ENCODE measurements at regions not wholly inside any gene's neighbourhood (a gene's known extent, or its start where the extent isn't known, plus 50 kb on each side); places are given as distances from the start of the nearest gene placed in this dataset.

DNA sequence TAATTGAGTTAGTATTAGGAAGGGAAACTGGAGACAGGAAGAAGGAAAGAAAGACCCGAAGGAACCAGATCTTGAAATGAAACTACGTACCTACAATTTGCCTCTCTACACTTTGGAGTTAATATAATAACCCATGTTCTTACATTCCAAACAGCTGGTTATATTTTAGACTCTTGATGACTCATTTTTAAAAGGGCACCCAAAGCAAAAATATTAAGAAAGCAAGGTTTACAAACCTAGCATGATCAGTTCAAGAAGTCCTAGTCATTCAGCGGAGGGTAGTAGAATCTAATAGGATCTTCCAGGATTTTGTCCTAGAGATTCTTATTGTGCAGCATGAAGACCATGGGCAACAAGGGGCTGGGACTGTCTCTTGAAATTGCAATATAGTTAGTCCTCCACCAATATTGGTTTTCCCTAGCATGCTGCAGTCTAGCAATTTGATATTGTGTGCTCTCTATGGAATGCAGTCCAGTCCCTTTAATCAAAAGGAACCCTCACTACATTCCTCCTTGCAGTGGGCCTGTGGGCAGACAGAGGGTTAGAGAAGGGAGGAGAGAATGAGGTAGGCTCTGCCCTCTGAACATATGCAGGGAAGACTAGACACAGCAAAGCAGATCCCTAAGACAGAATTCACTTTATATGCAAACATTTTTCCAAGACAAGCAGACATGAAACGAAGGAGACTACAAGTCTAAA, 230.3 kb downstream of the INHBA start:
- WGBS (ENCODE audit: insufficient coverage, insufficient read length), result no CpG with 5 or more reads among the region's 4 CpGs
- Histone ChIP-seq H3K9me3 (ENCODE audit: control insufficient read depth, insufficient read depth, low read length) (no peaks in the 10 kb centered on the region), H3K4me3 (ENCODE audit: low read length) (no peak overlapping the region), H3K4me1 (ENCODE audit: control insufficient read depth, insufficient read depth, low read length) (no peaks in the 10 kb centered on the region), H3K27me3 (ENCODE audit: control insufficient read depth, insufficient read depth, low read length) (no peaks in the 10 kb centered on the region), H3K27ac (ENCODE audit: low read length) (no peak overlapping the region), H3K36me3 (ENCODE audit: control insufficient read depth, insufficient read depth, low read length) (no peaks in the 10 kb centered on the region)
- DNase-seq (ENCODE audit: low read depth, low spot score), result no peak

DNA sequence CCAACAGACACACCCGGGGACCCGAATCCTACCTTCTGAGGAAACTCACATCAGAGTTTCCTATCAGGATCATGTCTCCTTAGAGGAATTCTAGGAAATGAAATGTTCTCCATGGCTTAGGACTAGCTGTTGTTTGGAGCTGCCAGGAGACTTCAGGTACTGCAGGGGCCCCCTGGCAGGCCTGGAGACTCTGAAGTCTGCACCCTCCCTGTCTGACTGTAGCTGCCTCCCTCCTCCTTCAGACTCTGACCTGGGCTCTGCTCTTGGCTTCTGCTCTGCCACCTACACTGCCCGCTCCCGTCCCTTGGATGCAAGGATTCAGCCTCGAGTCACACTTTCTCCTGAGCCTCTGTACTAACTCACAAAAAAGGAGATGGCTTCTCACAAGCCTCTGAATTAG, 232.8 kb downstream of the INHBA start:
- H3K27ac ChIP-seq (ENCODE audit: low read length), result no peak overlapping the region
- no peaks in the 10 kb centered on the region for H3K27me3 ChIP-seq (ENCODE audit: control insufficient read depth, insufficient read depth, low read length)
- WGBS (ENCODE audit: insufficient coverage, insufficient read length), result no CpG with 5 or more reads among the region's 5 CpGs
- H3K4me1 ChIP-seq (ENCODE audit: control insufficient read depth, insufficient read depth, low read length), result no peaks in the 10 kb centered on the region
- no peaks in the 10 kb centered on the region for H3K36me3 ChIP-seq (ENCODE audit: control insufficient read depth, insufficient read depth, low read length)
- no peak for DNase-seq (ENCODE audit: low read depth, low spot score)
- no peak overlapping the region for H3K4me3 ChIP-seq (ENCODE audit: low read length)
- no peaks in the 10 kb centered on the region for H3K9me3 ChIP-seq (ENCODE audit: control insufficient read depth, insufficient read depth, low read length)

DNA sequence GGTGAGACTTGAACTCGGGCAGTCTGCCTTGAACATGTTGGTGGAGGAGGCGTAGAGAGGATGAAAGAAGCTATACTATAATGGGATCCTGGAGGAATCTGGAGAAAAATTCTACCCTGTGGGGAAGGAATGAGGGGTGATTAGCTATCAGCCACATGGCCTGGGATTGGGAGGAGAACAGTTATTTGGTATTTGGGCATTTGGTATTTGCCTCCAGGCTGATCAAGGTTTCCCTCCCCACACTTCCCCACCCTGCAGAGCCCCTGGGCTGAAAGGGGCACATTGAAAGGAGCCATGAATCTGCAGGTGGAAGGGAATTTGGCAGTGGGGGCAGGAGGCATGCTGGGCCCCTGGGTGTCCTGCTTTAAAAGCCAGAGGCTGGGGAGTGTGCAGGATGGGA, 235.3 kb downstream of the INHBA start:
- no CpG with 5 or more reads among the region's 2 CpGs for WGBS (ENCODE audit: insufficient coverage, insufficient read length)
- H3K36me3 ChIP-seq (ENCODE audit: control insufficient read depth, insufficient read depth, low read length), result no peaks in the 10 kb centered on the region
- no peak for DNase-seq (ENCODE audit: low read depth, low spot score)
- H3K4me3 ChIP-seq (ENCODE audit: low read length), result no peak overlapping the region
- no peak overlapping the region for H3K27ac ChIP-seq (ENCODE audit: low read length)
- H3K27me3 ChIP-seq (ENCODE audit: control insufficient read depth, insufficient read depth, low read length), result no peaks in the 10 kb centered on the region
- H3K4me1 ChIP-seq (ENCODE audit: control insufficient read depth, insufficient read depth, low read length), result no peaks in the 10 kb centered on the region
- no peaks in the 10 kb centered on the region for H3K9me3 ChIP-seq (ENCODE audit: control insufficient read depth, insufficient read depth, low read length)

DNA sequence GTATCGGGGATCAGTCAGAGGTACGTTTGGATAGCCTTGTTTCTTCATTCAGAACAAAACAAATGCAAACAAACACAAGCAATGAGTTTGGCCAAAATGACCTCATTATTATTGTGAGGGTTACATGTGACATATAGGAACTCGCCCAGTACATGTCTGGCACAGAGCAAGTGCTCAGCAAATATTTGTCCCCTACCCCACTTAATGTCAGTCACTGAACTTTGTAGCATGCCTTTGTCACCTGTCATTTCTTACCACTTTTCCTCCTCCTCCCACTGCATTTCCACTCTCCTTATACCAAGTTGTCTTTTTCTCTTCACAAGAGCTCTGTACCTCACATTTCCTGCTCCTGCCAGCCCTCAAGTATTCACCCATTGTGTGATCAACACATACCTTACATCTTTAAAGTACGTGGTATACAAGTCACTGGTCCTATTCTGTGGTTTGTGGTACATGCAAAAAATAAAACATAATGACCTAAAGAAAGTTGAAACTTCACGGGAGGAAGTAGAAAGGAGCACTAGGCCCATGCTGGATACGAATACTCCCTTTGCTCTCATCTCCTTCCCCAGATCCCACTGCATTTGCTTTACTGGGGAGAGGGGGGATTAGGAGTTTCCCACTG, 236.0 kb downstream of the INHBA start:
- DNase-seq (ENCODE audit: low read depth, low spot score), result no peak
- no peak overlapping the region for H3K4me3 ChIP-seq (ENCODE audit: low read length)
- no CpG with 5 or more reads among the region's 6 CpGs for WGBS (ENCODE audit: insufficient coverage, insufficient read length)

DNA sequence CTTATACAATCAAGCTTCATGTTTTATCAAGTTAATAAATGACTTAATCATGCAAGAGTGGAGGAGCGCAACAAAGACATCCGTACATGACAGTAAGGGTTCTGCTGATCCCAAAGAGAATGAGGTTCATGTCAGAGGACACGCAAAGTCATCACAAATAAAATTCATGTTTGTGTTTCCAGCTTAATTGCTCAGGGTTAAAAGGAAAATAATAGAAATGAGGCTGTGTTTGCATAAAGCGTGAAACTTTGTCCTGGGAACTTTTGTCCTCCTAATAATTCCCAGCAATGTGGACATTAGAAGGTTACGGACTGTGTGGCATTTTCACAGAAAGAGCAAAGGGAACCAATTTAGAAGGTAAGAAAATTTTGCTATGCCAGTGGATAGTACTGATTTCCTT, 237.3 kb downstream of the INHBA start:
- Histone ChIP-seq H3K4me3 (ENCODE audit: low read length) (no peak overlapping the region), H3K4me1 (ENCODE audit: control insufficient read depth, insufficient read depth, low read length) (no peaks in the 10 kb centered on the region), H3K9me3 (ENCODE audit: control insufficient read depth, insufficient read depth, low read length) (no peaks in the 10 kb centered on the region), H3K27ac (ENCODE audit: low read length) (no peak overlapping the region), H3K36me3 (ENCODE audit: control insufficient read depth, insufficient read depth, low read length) (no peaks in the 10 kb centered on the region), H3K27me3 (ENCODE audit: control insufficient read depth, insufficient read depth, low read length) (no peaks in the 10 kb centered on the region)
- no peak for DNase-seq (ENCODE audit: low read depth, low spot score)
- no CpG with 5 or more reads among the region's 5 CpGs for WGBS (ENCODE audit: insufficient coverage, insufficient read length)

More for the DNA sequence above, 236.0 kb downstream of the INHBA start:
- Histone ChIP-seq H3K4me1 (ENCODE audit: control insufficient read depth, insufficient read depth, low read length) (no peaks in the 10 kb centered on the region), H3K27ac (ENCODE audit: low read length) (no peak overlapping the region), H3K9me3 (ENCODE audit: control insufficient read depth, insufficient read depth, low read length) (no peaks in the 10 kb centered on the region), H3K27me3 (ENCODE audit: control insufficient read depth, insufficient read depth, low read length) (no peaks in the 10 kb centered on the region), H3K36me3 (ENCODE audit: control insufficient read depth, insufficient read depth, low read length) (no peaks in the 10 kb centered on the region)

DNA sequence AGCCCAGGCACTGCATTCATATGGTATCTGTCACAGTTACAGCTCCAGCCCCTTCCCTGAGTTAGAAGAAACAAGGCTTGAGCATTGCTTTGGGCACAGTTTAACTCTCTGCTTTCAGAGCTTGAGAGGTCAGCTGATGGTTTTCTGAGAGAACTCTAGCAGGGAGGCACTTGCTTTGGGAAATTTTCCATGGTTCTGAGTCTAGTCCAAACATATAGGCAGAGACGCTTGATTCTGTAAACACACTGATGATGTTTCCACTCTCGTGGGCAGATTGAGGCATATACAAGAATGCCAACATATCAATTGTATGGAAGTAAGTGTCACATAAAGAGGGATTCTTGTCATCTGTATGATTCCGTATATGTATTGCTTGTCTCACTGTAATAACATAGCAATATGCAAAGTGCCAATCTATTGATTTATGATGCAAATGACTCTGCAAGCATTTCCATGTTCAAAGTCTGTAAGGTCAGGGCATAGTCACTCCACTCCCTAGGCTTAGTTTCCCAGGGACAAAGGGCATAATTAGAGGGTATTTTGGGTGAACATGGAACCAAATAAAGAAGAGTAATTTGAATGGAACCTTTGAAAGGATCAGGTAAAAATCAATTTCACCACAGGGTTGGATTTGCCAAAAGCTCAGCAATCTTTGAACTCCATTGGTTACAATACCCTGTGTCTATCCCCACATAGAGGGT, 239.0 kb downstream of the INHBA start:
- WGBS (ENCODE audit: insufficient coverage, insufficient read length), result no CpG with 5 or more reads among the region's 3 CpGs
- no peaks in the 10 kb centered on the region for H3K9me3 ChIP-seq (ENCODE audit: control insufficient read depth, insufficient read depth, low read length)
- DNase-seq (ENCODE audit: low read depth, low spot score), result no peak
- H3K36me3 ChIP-seq (ENCODE audit: control insufficient read depth, insufficient read depth, low read length), result no peaks in the 10 kb centered on the region
- no peaks in the 10 kb centered on the region for H3K27me3 ChIP-seq (ENCODE audit: control insufficient read depth, insufficient read depth, low read length)
- no peak overlapping the region for H3K27ac ChIP-seq (ENCODE audit: low read length)
- no peak overlapping the region for H3K4me3 ChIP-seq (ENCODE audit: low read length)
- no peaks in the 10 kb centered on the region for H3K4me1 ChIP-seq (ENCODE audit: control insufficient read depth, insufficient read depth, low read length)

DNA sequence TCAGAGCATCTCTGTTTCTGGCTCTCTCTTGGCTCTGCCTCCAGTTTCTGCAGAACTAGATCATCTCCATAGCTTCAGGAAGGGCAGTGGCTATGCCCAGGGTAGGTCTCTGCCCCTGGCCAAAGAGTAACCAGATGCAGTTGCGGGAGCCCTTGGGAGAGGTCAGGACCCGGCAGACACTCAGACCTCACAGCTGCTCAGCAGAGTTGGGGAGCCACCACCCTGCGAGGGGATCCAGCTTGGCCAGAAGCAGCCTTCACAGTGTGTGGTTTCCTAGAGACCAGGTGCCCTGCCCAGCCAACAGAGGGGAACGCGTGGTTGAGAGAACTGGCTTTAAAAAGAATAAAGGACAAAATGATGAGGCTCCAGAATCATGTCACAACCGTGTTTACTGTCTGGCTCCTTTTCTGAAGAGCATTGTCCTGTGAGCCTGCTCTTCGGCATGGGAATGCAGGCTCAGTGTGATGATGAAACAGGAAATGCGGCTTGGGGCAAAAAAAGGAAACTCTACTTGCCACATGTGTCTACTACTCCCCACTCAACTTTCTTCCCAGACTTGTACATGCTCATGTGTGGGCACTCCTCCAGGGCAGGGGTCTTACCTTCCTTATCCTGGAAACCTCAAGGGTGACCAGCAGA, 243.1 kb downstream of the INHBA start:
- no peak overlapping the region for H3K27ac ChIP-seq (ENCODE audit: low read length)
- no CpG with 5 or more reads among the region's 8 CpGs for WGBS (ENCODE audit: insufficient coverage, insufficient read length)
- no peaks in the 10 kb centered on the region for H3K9me3 ChIP-seq (ENCODE audit: control insufficient read depth, insufficient read depth, low read length)
- H3K4me3 ChIP-seq (ENCODE audit: low read length), result no peak overlapping the region
- H3K4me1 ChIP-seq (ENCODE audit: control insufficient read depth, insufficient read depth, low read length), result no peaks in the 10 kb centered on the region
- no peak for DNase-seq (ENCODE audit: low read depth, low spot score)
- H3K27me3 ChIP-seq (ENCODE audit: control insufficient read depth, insufficient read depth, low read length), result no peaks in the 10 kb centered on the region
- no peaks in the 10 kb centered on the region for H3K36me3 ChIP-seq (ENCODE audit: control insufficient read depth, insufficient read depth, low read length)

DNA sequence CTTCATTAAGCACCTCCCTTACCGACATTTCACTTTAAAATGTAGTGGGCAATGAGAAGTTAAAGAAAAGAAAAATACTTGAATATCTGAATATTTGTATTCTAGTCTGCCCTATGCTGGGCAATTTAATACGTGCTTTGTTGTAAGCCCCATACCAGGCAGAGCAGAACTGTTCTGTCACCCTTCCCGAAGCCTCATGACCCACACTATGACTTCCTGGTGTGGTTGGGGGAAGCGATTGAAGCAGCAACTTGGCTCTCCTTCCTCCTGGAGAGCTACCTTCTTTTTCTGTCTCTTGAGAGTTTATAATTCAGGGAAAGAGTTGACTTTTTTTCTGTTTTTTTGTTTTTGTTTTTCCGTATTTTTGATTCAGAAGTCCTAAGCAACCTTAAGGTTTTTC, 243.7 kb downstream of the INHBA start:
- no peaks in the 10 kb centered on the region for H3K4me1 ChIP-seq (ENCODE audit: control insufficient read depth, insufficient read depth, low read length)
- WGBS (ENCODE audit: insufficient coverage, insufficient read length), result no CpG with 5 or more reads among the region's 5 CpGs
- no peak overlapping the region for H3K27ac ChIP-seq (ENCODE audit: low read length)
- no peaks in the 10 kb centered on the region for H3K9me3 ChIP-seq (ENCODE audit: control insufficient read depth, insufficient read depth, low read length)
- no peak for DNase-seq (ENCODE audit: low read depth, low spot score)
- no peaks in the 10 kb centered on the region for H3K36me3 ChIP-seq (ENCODE audit: control insufficient read depth, insufficient read depth, low read length)
- no peaks in the 10 kb centered on the region for H3K27me3 ChIP-seq (ENCODE audit: control insufficient read depth, insufficient read depth, low read length)
- no peak overlapping the region for H3K4me3 ChIP-seq (ENCODE audit: low read length)

DNA sequence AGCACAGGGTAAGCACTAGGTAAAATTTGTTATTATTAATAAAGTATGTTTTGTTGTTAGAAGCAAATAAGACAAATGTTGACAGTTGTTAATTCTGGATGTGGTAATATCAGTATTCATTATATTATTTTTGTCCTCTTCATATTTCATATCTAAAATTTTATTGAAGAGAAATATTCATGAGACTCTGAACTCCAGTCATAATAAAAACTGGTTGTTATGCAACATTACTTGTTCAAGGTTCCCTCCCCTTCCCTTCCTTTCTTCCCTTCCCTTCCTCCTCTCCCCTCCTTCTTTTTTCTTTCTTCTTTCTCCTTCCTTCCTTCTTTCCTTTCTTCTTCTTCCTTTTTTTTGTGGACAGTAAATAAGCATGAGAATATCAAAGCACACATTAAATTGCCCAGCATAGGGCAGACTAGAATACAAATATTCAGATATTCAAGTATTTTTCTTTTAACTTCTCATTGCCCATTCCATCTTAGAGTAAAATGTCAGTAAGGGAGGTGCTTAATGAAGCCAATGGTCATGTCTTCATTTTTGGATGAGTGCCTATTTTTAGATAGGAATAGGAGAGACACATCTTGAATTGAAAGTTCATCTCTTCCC, 245.0 kb downstream of the INHBA start:
- no peaks in the 10 kb centered on the region for H3K27me3 ChIP-seq (ENCODE audit: control insufficient read depth, insufficient read depth, low read length)
- H3K4me1 ChIP-seq (ENCODE audit: control insufficient read depth, insufficient read depth, low read length), result no peaks in the 10 kb centered on the region
- no peak overlapping the region for H3K4me3 ChIP-seq (ENCODE audit: low read length)
- no peaks in the 10 kb centered on the region for H3K36me3 ChIP-seq (ENCODE audit: control insufficient read depth, insufficient read depth, low read length)
- no peaks in the 10 kb centered on the region for H3K9me3 ChIP-seq (ENCODE audit: control insufficient read depth, insufficient read depth, low read length)
- H3K27ac ChIP-seq (ENCODE audit: low read length), result no peak overlapping the region
- DNase-seq (ENCODE audit: low read depth, low spot score), result no peak

DNA sequence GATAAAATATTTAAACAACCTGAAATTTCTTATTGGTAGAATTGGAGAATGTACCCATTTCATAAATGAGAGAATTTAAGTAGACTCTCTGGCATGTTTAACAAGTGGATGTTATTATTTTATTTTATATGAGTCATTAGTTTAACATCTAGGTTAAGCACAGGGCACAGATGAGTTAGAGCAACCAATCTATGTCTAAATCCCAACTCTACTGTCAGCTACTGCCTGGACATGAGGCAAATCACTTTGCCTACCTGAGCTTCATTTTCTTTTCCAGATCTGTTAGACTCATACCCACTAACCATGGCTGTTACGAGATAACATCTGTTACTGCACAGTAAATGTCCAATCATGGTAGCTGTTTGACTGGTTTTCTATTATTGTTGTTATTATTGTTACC, 251.1 kb downstream of the INHBA start:
- no peaks in the 10 kb centered on the region for H3K27me3 ChIP-seq (ENCODE audit: control insufficient read depth, insufficient read depth, low read length)
- no peaks in the 10 kb centered on the region; the same call in 1 of the 2 replicates for H3K4me1 ChIP-seq (ENCODE audit: control insufficient read depth, insufficient read depth, low read length)
- H3K27ac ChIP-seq (ENCODE audit: low read length), result no peak overlapping the region
- no peak overlapping the region for H3K4me3 ChIP-seq (ENCODE audit: low read length)
- WGBS (ENCODE audit: insufficient coverage, insufficient read length), result no CpG with 5 or more reads among the region's 1 CpG
- H3K9me3 ChIP-seq (ENCODE audit: control insufficient read depth, insufficient read depth, low read length), result no peaks in the 10 kb centered on the region
- H3K36me3 ChIP-seq (ENCODE audit: control insufficient read depth, insufficient read depth, low read length), result no peaks in the 10 kb centered on the region
- DNase-seq (ENCODE audit: low read depth, low spot score), result no peak

All from iPS DF 6.9 (cell line).